Posterior cingulate gyrus (tissue), 11 donors: ENCODE measurements at regions not wholly inside any gene's neighbourhood (a gene's known extent, or its start where the extent isn't known, plus 50 kb on each side); places are given as distances from the start of the nearest gene placed in this dataset.
"Not testable (repeated sequence)": the region's sequence is repeated elsewhere in the genome, so short reads cannot be mapped to it uniquely, and the experiment has no call there.

Source experiments
- DNase-seq, 10 donors: peaks; one replicate each; pipeline versions ENCODE4 v3.0.0 to v3.0.0-alpha.2; 2020 to 2021; ENCODE audit warnings: mixed read lengths in 3 of 10
- intact Hi-C: fragments of 100-400 bp; cut with DNase I; formaldehyde crosslinking; loops from one replicate; pipeline ENCODE4 v1.15.1; 2023

- intact Hi-C loops: no loop called here
- DNase-seq: no peak
These were observed 220.3 kb downstream of the ADAMTS15 start for GRCh38 chr11:130668751-130669150.

DNA sequence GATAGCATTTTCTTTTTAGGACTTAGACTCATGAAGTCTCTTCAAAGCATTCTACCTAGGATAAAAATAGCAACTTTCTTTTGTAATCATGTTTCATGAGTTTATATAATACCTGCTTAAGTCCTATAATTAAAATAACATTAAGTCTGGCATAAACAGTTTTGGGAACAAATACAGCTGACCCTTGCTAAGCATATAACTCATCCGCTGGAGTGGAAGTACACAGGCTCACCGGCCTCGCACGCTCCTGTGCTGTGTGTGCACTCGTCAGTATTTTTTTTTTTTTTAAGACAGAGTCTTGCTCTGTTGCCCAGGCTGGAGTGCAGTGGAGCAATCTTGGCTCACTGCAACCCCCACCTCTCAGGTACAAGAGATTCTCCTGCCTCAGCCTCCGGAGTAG is 221.8 kb downstream of the ADAMTS15 start:
- intact Hi-C loops: loop anchor here (10.0 kb wide), 1 partner anchor 155 kb away; no protein-coding TSS in a partner anchor
- DNase-seq: no peak

DNA sequence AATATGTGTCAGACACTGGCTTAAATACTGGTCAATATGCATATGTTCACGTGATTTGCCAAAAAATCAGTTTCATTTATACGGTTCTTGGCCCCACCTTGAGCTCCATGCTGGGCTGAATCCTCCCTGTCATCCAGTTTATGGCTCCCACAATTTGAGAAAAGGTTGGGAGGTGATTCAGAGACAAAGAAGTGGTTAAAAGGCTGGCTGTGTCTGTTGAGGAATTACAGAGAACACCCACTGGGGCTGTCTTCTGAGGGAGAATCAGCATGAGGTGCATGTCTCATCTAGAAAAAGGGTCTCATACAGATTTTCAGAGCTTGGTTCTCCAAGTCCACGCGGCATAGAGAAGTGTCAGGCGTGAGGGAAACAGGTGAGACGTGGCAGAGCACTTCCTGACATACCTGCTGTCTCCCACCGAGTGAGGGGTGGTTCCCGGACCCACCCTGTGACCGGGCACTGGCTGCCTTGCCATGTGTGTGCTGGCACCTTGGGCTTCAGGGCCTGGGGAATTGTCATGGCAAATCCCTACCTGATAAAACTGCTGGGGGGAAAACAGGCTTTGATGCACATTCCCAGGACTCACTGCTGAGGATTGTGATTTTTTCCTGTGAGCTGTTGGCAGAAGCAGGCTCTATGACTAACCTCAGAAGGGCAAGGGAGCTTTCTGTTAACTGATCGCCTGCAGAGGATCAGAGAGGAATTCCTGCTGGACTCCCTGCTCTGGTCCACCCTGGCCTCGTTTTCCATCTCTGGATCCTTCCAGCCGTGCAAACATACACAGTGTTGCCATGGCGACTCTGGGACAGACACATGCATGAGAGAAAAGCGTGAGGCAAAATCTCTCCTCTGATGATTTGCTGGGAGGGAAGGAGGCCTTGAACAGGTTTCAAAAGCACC is 223.6 kb downstream of the ADAMTS15 start:
- intact Hi-C loops: loop anchor here (10.0 kb wide), 1 partner anchor 153 kb away; no protein-coding TSS in a partner anchor
- peak in 6 of 10 donors; percentile 39 to 92 (median 60) for DNase-seq

DNA sequence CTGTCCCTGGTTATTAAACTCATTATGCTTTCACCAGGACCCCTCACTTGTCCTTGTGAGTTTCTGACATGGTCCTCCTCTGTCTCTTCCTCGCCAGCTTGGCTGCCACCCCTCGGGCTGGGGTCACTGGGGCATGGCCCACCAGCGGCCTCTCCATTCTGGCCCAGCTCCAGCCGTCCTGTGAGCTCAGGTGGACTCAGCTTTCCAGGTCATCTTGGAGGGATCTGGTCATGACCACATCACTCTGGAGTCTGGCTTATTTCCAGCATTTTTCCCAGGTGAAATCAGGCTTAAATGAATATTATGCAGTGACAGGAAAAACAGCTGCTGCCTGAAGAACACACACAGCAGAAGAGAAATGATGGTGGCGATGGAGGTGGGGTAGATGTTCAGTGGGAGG is 224.5 kb downstream of the ADAMTS15 start:
- intact Hi-C loops: loop anchor here (10.0 kb wide), 1 partner anchor 152 kb away; no protein-coding TSS in a partner anchor
- no peak for DNase-seq

DNA sequence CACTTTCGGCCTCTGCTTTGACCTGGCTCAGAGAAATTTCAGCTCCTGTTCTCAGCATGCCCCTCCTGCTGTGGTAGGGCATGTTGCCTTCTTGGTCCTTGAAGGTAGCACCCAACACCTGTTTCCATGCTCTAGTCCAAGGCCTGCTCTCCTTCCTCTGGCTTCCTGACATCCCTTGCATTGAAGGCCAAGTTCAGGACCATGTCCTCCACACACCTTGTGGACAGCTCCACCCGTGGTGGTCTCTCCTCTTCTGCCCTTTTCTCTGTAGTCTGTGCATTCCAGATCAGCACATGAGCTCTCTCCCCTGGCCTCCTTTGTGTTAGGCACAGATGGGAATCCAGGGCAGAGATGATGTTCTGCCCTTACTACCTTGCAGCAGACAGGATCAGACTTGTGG is 225.3 kb downstream of the ADAMTS15 start:
- intact Hi-C loops: loop anchor here (10.0 kb wide), 1 partner anchor 151 kb away; no protein-coding TSS in a partner anchor
- no peak for DNase-seq

GRCh38 chr11:130674686-130675308 is 226.4 kb downstream of the ADAMTS15 start:
- no peak for DNase-seq
- intact Hi-C loops: loop anchor here (10.0 kb wide), 1 partner anchor 150 kb away; no protein-coding TSS in a partner anchor

GRCh38 chr11:130675371-130675821 is 227.0 kb downstream of the ADAMTS15 start:
- DNase-seq: no peak
- intact Hi-C loops: loop anchor here (10.0 kb wide), 1 partner anchor 149 kb away; no protein-coding TSS in a partner anchor

- intact Hi-C loops: loop anchor here (10.0 kb wide), 1 partner anchor 149 kb away; no protein-coding TSS in a partner anchor
- no peak for DNase-seq
These were observed 227.5 kb downstream of the ADAMTS15 start for GRCh38 chr11:130675917-130676316.

DNA sequence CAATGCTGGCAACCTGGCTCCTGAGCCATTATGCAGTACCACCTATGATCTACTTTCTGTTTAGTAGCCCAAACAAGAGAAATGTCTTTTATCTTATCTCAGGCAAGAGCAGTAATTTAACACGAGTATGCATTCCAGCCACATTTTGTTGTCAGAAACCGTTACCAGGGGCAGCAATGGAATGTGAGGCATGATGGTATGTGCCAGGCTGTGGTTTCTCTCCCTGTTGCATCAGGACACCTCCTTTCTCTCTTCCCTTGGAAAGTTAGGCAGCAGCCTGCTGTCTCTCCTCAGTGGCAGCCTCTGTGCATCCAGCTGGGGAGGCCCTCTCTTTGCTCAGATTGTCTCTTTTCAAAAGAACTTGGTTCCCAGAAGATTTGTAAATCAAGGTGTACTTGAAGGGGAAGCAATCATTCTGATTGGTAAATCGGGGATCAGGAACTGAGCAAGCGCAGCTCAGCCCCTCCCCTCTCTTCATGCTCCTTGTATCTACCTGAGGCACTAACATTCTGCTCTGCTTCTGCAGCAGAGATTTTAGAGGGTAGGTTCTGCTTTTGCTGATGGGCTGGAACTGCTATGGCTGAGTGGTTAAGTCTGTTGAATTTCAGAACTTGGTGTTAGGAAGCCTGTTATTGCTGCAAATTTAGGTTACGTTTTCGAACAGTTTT is 229.2 kb downstream of the ADAMTS15 start:
- intact Hi-C loops: loop anchor here (10.0 kb wide), 1 partner anchor 147 kb away; no protein-coding TSS in a partner anchor
- no peak for DNase-seq

DNA sequence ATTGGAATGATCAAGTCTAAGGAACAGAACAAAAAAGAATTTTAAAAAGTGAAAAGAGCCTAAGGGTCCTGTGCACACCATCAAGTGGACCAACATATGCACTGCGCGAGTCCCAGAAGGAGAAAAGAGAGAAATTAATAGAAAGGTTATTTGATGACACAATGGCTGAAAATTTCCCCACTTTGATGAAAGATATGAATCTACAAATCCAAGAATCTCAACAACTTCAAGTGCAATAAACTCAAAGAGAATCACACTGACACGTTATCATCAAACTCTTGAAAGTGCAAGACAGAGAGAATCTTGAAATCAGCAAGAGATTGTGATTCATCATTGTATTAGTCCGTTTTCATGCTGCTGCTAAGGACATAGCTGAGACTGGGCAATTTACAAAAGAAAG is 230.8 kb downstream of the ADAMTS15 start:
- DNase-seq: no peak
- intact Hi-C loops: loop anchor here (10.0 kb wide), 1 partner anchor 146 kb away; no protein-coding TSS in a partner anchor

DNA sequence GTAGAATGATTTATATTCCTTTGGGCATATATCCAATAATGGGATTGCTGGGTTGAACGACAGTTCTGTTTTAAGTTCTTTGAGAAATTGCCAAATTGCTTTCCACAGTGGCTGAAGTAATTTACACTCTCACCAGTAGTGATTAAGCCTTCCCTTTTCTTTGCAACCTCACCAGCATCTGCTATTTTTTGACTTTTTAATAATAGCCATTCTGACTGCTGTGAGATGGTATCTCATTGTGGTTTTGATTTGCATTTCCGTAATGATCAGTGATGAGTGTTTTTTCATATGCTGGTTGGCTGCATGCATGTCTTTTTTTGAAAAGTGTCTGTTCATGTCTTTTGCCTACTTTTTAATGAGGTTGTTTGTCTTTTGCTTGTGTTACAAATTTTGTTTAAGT is 233.8 kb downstream of the SNX19 start:
- intact Hi-C loops, DNase-seq: not testable (repeated sequence)

- intact Hi-C loops: no loop called here
These were observed 226.9 kb downstream of the SNX19 start for GRCh38 chr11:130689222-130689908.

GRCh38 chr11:130691581-130691980 is 224.7 kb downstream of the SNX19 start:
- intact Hi-C loops: no loop called here
- DNase-seq: no peak

More at GRCh38 chr11:130689222-130689908, 226.9 kb downstream of the SNX19 start:
- no peak for DNase-seq

GRCh38 chr11:130692220-130692619 is 224.1 kb downstream of the SNX19 start:
- no peak for DNase-seq
- intact Hi-C loops: no loop called here

GRCh38 chr11:130693543-130693942 is 222.7 kb downstream of the SNX19 start:
- intact Hi-C loops: no loop called here
- DNase-seq: no peak

DNA sequence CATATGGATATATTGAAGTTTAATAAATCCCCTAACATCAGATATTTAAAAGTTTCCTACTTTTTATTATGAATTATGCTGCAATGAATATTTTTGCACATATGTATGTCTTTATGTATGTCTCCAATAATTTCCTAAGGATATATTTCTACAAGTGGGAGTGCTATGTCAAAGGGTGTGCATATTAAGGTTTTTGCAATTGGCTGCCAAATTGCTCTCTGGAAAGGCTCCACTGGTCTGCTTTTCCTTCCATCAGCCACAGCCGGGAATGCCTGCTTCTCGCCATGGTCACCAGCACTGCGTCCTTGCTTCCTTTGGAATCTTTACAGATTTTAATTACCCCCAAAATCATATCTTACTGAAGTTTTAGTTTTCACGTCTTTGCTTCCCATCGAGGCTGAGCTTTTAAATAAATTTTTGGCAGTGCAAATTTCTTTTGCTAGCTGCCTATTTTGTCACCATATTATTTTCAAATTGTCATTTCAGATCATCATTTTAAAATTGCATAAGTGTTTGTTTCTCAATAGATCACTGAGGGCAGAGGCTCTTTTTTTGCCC is 221.7 kb downstream of the SNX19 start:
- intact Hi-C loops: no loop called here
- no peak for DNase-seq

DNA sequence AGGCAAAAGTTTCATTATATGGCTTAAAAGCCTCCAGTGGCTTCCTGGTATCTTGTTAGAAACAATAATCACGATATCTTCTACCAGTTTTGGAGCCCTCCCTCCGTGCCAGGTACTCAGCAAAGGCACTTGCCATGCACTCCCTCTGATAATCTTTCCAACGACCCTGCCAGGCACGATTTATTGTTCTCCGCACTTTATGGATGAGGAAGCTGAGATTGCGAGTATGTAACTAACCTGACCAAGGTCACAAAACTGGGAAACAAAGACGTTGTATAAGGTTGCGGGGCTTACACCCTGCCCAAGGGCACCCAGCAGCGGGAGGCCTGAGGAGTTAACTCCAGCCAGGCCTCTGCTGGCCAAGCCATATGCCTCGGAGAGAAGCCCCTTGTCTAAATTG is 218.1 kb downstream of the SNX19 start:
- DNase-seq: no peak
- intact Hi-C loops: no loop called here

- no peak for DNase-seq
- intact Hi-C loops: no loop called here
These were observed 216.7 kb downstream of the SNX19 start for GRCh38 chr11:130699561-130699960.

DNA sequence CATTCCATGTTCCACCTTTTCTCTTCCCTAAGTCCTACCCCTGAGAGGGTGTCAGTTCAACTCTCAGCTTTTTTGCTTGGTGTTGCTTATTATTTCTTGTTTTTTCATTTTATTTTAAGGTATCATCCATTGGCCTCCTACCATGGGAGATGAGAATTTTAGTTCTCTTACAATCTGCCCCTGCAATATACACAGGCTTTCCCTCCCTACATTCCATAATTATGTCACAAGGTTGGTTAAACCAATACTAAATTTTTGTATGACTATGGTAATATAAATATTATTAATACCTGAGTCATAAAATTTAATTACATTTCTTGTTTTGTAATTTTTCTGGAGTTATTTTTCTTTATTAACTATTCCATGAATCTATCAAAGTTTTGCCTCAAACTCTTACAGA is 216.2 kb downstream of the SNX19 start:
- intact Hi-C loops: no loop called here
- no peak for DNase-seq
